Heart left ventricle (tissue), 16 donors: ENCODE measurements at regions not wholly inside any gene's neighbourhood (a gene's known extent, or its start where the extent isn't known, plus 50 kb on each side); places are given as distances from the start of the nearest gene placed in this dataset.

Experiments
- ATAC-seq, 4 donors: fragments of 200-7000 bp; cut with Tn5 transposase; one replicate each; pipeline ENCODE4 v1.9.1; 2020 to 2022; ENCODE audit warnings: moderate library complexity in 4 of 4, mild to moderate bottlenecking in 3 of 4, moderate number of reproducible peaks in 1 of 4
- DNase-seq, 5 donors: peaks; one replicate each; pipeline ENCODE4 v3.0.0-alpha.2; 2020
- H3K27ac ChIP-seq, 12 donors: fragments of 200-600 bp; sonication (generic) in 4 of 12; one replicate each; pipeline versions ENCODE4 v1.5.0 to v1.8.0; 2016 to 2022; ENCODE audit warnings: mild to moderate bottlenecking in 2 of 12
- H3K27me3 ChIP-seq, 9 donors: fragments of 200-600 bp; sonication (generic) in 2 of 9; one replicate each; pipeline versions ENCODE4 v1.5.1 to v1.8.0; 2016 to 2022; ENCODE audit warnings: mild to moderate bottlenecking in 3 of 9
- H3K36me3 ChIP-seq, 9 donors: fragments of 200-600 bp; sonication (generic) in 2 of 9; one replicate each; pipeline versions ENCODE4 v1.5.0 to v1.8.0; 2018 to 2022; ENCODE audit warnings: mild to moderate bottlenecking in 2 of 9
- H3K4me1 ChIP-seq, 12 donors: fragments of 200-600 bp; sonication (generic) in 4 of 12; one replicate each; pipeline versions ENCODE4 v1.5.0 to v1.8.0; 2016 to 2022; ENCODE audit warnings: mild to moderate bottlenecking in 3 of 12
- H3K4me3 ChIP-seq, 12 donors: fragments of 200-600 bp; sonication (generic) in 4 of 12; one replicate each; pipeline versions ENCODE4 v1.5.0 to v1.8.0; 2017 to 2022; ENCODE audit warnings: mild to moderate bottlenecking in 9 of 12, moderate library complexity in 4 of 12
- H3K9me3 ChIP-seq, 12 donors: fragments of 200-600 bp; sonication (generic) in 4 of 12; one replicate each; pipeline versions ENCODE4 v1.5.0 to v1.8.0; 2016 to 2022; ENCODE audit warnings: mild to moderate bottlenecking in 1 of 12
- POLR2A ChIP-seq, 2 donors: fragments of 450-650 bp; IDR thresholded peaks; one replicate each; pipeline ENCODE4 v1.6.1; 2017; ENCODE audit warnings: antibody characterized with exemption in 2 of 2, mild to moderate bottlenecking in 2 of 2, moderate library complexity in 2 of 2
- WGBS, 4 donors: extraction: QIAGEN DNeasy Blood & Tissue Kit in 2 of 4; methylation state at CpG; one replicate each; pipeline versions ENCODE4 v1.1.5 to v1.1.7; 2013 to 2018; 5-methylcytosine and 5-hydroxymethylcytosine counted together
- intact Hi-C, 10 donors: fragments of 100-400 bp; cut with DNase I; formaldehyde crosslinking; loops; one replicate each; pipeline versions ENCODE4 v1.11.1 to v1.14.2; 2022
- TF ChIP-seq, protein P1 (sequence below), 12 donors: fragments of 200-600 bp; sonication (generic) in 4 of 12; IDR thresholded peaks; one replicate each; pipeline versions ENCODE4 v1.5.0 to v1.8.0; 2018 to 2022; ENCODE audit warnings: antibody characterized with exemption in 12 of 12, mild to moderate bottlenecking in 5 of 12
- donor health status: ischemic (EF 13 %, LVEDD 7.1; RV severe dilation, severe dysfunction).
- donor health status: healthy with polysubstance abuse.
- donor health status: DM: no; HTN: yes; CAD: no.
- donor health status: DM: no; HTN: no; CAD: no.
- donor health status: ischemic (EF 25% LVEDD 6.9; RV normal size, moderate dysfunction).
- donor health status: ischemic (EF 25% LVEDD 5.7; RV mildly dilated, moderate dysfunction).
- donor health status: healthy.
- donor health status: DM: yes; HTN: yes; CAD: no.
- donor health status: ischemic (EF 35%, LVEDD 5.7; RV mildly dilated, moderate dysfunction).
- donor health status: nonischemic (EF 11% LVEDD 7.7; RV severe dilation, severe dysfunction).
- donor health status: DM: yes; HTN: yes; CAD: no.
- donor health status: PGD.
- donor health status: ischemic (EF 29% LVEDD 5.4; RV normal size, mild dysfunction).
- donor health status: nonischemic (EF 23%, LVEDD 6.1; RV moderate dilation, normal function).

DNA sequence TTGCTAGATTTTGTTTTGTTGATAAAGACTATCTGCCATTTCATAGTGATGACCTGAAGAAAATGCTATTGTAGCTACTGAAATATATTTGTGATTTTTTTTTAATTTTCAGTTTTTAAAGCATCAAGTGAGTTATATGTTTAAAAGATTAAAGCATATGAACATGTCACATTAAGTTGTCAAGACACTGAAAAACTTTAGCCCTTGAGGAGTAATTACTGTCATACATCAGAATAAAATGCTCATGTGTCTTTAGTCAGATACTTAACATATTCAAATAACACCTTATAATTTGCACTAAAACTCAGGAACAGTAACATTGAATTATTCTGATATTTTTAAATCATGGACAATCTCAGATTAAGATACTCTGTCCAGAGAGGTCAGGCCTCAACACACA is 108.1 kb upstream of the ATXN7L3B start:
- intact Hi-C loops, result no loop called here
- Histone ChIP-seq H3K36me3 (no peaks in the 10 kb centered on the region), H3K27me3 (no peaks in the 10 kb centered on the region), H3K4me3 (no peak overlapping the region), H3K9me3 (no peaks in the 10 kb centered on the region), H3K4me1 (no peaks in the 10 kb centered on the region), H3K27ac (no peak overlapping the region)
- ATAC-seq (no peak), DNase-seq (no peak)
- no peak for TF ChIP-seq POLR2A (IDR thresholded peaks at IDR 0.05)
- TF ChIP-seq, protein P1, sequence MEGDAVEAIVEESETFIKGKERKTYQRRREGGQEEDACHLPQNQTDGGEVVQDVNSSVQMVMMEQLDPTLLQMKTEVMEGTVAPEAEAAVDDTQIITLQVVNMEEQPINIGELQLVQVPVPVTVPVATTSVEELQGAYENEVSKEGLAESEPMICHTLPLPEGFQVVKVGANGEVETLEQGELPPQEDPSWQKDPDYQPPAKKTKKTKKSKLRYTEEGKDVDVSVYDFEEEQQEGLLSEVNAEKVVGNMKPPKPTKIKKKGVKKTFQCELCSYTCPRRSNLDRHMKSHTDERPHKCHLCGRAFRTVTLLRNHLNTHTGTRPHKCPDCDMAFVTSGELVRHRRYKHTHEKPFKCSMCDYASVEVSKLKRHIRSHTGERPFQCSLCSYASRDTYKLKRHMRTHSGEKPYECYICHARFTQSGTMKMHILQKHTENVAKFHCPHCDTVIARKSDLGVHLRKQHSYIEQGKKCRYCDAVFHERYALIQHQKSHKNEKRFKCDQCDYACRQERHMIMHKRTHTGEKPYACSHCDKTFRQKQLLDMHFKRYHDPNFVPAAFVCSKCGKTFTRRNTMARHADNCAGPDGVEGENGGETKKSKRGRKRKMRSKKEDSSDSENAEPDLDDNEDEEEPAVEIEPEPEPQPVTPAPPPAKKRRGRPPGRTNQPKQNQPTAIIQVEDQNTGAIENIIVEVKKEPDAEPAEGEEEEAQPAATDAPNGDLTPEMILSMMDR (IDR thresholded peaks at IDR 0.05), result no peak

DNA sequence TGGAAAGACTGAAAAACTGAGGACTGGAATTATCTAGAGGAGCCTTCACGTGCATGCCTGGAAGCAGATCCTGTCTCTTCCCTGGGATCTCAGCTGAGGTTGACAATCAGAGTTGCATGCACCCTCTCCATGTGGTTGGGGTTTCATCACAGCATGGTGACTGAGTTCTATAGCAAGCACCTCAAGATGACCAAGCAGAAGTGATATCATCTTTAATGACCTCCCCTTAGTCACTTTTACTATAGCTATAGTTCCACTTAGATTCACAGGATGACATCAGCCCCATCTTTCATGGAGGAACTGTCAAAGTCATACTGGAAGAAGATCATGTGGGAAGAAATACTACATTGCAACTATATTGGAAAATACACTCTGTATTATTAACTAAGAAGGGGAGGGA is 105.8 kb upstream of the ATXN7L3B start:
- ATAC-seq (no peak), DNase-seq (no peak)
- TF ChIP-seq, protein P1 (IDR thresholded peaks at IDR 0.05), result no peak
- no peak for TF ChIP-seq POLR2A (IDR thresholded peaks at IDR 0.05)
- H3K9me3 ChIP-seq, result no peaks in the 10 kb centered on the region
- no peaks in the 10 kb centered on the region for H3K36me3 ChIP-seq
- WGBS, 4 donors, result 55 to 75% (median 66%) methylated on average over 1 of the region's 1 CpG
- H3K27me3 ChIP-seq, result no peaks in the 10 kb centered on the region
- no peaks in the 10 kb centered on the region for H3K4me1 ChIP-seq
- H3K4me3 ChIP-seq, result no peak overlapping the region
- intact Hi-C loops, result no loop called here
- H3K27ac ChIP-seq, result no peak overlapping the region

DNA sequence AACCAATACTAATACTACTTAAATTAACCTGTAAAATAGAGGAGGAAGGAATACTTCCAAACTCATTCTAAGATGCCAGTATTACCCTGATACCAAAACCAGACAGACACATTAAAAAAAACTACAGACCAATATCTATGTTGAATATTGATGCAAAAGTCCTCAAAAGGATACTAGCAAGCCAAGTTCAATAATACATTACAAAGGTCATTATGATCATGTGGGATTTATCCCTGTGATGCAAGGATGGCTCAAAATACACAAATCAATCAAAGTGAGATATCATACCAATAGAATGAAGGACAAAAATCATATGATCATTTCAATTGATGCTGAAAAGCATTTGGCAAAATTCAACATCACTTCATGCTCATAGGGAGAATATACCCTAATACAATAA is 97.2 kb upstream of the ATXN7L3B start:
- ATAC-seq, result no peak
- intact Hi-C loops, result no loop called here

DNA sequence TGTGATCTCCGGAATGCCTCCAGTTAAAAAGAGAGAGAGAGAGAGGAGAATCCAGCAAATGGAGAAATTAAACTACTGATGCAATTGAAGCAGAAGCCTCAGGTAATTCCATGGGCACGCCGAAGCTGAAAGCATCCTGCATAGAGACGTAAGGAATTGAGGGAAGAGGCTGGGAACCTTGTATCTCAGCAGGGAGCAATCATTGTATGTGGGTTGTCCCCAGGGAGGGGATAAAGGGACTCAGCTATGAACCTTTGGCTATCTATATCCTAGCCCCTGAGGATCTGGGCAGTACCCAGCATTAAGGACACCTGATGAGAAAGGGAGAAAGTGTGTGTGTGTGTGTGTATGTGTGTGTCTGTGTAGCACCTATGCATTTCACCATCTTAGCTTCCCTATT is 95.8 kb upstream of the ATXN7L3B start:
- no peaks in the 10 kb centered on the region for H3K4me1 ChIP-seq
- no peaks in the 10 kb centered on the region for H3K27me3 ChIP-seq
- intact Hi-C loops, result no loop called here
- no peak for DNase-seq
- ATAC-seq, result no peak
- TF ChIP-seq, protein P1 (IDR thresholded peaks at IDR 0.05), result no peak
- TF ChIP-seq POLR2A (IDR thresholded peaks at IDR 0.05), result no peak
- H3K27ac ChIP-seq, result no peak overlapping the region
- H3K9me3 ChIP-seq, result no peaks in the 10 kb centered on the region
- 53 to 63% (median 60%) methylated on average over 4 of the region's 4 CpGs for WGBS, 4 donors
- no peak overlapping the region for H3K4me3 ChIP-seq
- H3K36me3 ChIP-seq, result no peaks in the 10 kb centered on the region

More for the DNA sequence above, 97.2 kb upstream of the ATXN7L3B start:
- H3K36me3 ChIP-seq, result no peaks in the 10 kb centered on the region
- no peak for DNase-seq
- H3K27me3 ChIP-seq, result no peaks in the 10 kb centered on the region
- TF ChIP-seq POLR2A (IDR thresholded peaks at IDR 0.05), result no peak
- TF ChIP-seq, protein P1 (IDR thresholded peaks at IDR 0.05), result no peak
- no peak overlapping the region for H3K4me3 ChIP-seq
- no peaks in the 10 kb centered on the region for H3K4me1 ChIP-seq
- H3K27ac ChIP-seq, result no peak overlapping the region
- H3K9me3 ChIP-seq, result no peaks in the 10 kb centered on the region
